ENCODE measurements at regions not wholly inside any gene's neighbourhood (a gene's known extent, or its start where the extent isn't known, plus 50 kb on each side); places are given as distances from the start of the nearest gene placed in this dataset.
"Not testable (repeated sequence)": the region's sequence is repeated elsewhere in the genome, so short reads cannot be mapped to it uniquely, and the experiment has no call there.

DNA sequence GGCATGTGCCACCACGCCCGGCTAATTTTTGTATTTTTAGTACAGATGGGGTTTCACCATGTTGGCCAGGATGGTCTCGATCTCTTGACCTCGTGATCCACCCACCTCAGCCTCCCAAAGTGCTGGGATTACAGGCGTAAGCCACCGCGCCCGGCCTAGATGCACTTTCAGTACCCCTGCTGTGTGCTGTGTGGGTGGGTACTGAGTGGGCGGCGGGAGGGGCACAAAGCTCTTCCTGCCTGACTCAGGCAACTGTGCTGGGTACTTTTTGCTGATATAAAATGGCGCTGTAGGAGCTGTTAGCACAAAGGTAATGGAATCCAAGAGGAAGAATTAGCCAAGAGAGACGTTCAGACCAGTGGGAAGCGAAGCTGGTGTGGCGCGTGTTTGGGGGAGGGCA, 79.6 kb upstream of the HES1 start:
- TF ChIP-seq, protein P1, sequence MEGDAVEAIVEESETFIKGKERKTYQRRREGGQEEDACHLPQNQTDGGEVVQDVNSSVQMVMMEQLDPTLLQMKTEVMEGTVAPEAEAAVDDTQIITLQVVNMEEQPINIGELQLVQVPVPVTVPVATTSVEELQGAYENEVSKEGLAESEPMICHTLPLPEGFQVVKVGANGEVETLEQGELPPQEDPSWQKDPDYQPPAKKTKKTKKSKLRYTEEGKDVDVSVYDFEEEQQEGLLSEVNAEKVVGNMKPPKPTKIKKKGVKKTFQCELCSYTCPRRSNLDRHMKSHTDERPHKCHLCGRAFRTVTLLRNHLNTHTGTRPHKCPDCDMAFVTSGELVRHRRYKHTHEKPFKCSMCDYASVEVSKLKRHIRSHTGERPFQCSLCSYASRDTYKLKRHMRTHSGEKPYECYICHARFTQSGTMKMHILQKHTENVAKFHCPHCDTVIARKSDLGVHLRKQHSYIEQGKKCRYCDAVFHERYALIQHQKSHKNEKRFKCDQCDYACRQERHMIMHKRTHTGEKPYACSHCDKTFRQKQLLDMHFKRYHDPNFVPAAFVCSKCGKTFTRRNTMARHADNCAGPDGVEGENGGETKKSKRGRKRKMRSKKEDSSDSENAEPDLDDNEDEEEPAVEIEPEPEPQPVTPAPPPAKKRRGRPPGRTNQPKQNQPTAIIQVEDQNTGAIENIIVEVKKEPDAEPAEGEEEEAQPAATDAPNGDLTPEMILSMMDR (IDR thresholded peaks at IDR 0.05; ENCODE audit: poor library complexity, severe bottlenecking), result not testable (repeated sequence)
- TF ChIP-seq EP300 (conservative IDR thresholded peaks at IDR 0.05; ENCODE audit: poor library complexity, severe bottlenecking); SMC3 (conservative IDR thresholded peaks at IDR 0.05; ENCODE audit: poor library complexity); EZH2 (IDR thresholded peaks at IDR 0.05; ENCODE audit: borderline replicate concordance, insufficient read depth, low read length, poor library complexity, severe bottlenecking); REST (IDR thresholded peaks at IDR 0.05; ENCODE audit: borderline replicate concordance): not testable (repeated sequence)

All from neural cell (in vitro differentiated cells).